ENCODE measurements at regions not wholly inside any gene's neighbourhood (a gene's known extent, or its start where the extent isn't known, plus 50 kb on each side); places are given as distances from the start of the nearest gene placed in this dataset.
"Not testable (repeated sequence)": the region's sequence is repeated elsewhere in the genome, so short reads cannot be mapped to it uniquely, and the experiment has no call there.

DNA sequence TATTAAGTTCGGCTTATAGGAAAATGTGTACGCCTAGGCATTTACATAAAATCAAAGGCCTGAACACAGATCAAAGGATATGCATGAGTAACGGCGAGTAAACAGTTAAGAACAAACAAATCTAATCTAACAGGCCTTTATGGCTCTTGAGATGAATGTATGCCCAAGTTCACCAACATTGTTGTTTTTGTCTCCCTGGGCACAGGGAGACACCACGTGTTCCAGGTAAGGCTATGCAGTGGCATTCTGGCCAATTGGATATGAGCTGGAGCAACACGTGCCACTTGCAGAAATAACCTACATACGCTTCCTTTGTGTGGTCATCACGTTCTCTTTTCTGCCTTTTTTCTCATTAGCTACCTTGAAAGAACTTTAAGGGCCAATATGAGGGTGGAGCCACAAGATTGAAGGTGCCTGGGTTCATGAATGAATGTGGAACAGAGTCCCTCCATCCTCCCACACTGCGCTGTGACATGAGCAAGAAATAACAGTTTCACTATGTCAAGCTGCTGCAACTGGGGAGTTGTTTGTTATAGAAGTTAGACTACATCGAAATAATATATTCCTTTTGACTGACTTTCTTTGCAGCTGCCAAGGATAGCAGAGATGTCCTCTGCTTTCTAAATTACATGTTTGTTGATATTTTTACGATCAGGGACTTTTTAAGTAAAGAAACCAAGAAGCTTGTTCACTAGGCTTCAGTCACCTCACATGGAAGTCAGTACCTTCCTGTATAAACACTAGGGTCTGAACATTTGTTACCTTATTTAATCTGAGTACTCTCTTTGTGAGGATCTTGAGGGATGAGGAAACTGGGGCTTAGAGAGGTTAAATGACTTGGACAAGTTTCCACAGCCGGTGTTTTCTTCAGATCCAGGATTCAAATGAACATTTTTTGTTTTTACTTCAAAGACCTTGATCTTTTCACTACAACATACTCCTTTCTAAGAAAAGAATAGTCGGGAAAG is 427.5 kb upstream of the TBL1XR1 start:
- DNase-seq (ENCODE audit: low read depth): no peak

DNA sequence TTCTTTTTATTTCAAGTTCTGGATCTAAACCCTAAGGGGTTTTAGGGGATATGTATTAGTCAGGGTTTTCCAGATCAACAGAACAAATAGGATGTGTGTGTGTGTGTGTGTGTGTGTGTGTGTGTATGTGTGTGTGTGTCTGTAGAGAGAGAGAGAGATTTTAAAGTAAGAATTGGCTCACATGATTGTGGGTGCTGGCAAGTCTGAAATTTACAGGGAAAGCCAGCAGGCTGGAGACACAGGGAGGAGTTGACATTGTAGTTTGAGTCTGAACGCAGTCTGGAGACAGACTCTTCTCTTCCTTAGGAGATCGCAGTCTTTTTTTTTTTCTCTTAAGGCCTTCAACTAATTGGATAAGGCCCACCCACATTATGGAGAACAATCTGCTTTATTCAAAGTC is 428.8 kb upstream of the TBL1XR1 start:
- DNase-seq (ENCODE audit: low read depth): no peak

DNA sequence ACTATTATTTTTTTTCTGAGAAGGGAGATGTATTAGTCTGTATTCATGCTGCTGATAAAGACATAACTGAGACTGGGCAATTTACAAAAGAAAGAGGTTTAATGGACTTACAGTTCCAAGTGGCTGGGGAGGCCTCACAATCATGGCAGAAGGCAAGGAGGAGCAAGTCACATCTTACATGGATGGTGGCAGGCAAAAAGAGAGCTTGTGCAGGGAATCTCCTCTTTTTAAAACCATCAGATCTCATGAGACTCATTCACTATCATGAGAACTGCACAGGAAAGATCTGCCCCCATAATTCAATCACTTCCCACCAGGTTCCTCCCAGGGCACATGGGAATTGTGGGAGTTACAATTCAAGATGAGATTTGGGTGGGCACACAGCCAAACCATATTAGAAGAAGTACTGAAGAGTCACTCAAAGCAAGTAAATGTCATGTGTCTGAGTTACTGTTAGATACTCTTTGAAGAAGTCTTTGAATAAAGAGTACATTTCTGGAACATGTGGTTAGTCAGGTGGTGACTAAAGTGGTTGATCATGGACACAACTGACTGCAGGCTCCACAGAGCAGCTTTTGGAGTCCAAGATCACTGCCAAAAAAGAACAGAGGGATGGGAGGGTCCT is 430.9 kb upstream of the TBL1XR1 start:
- peak; percentile 44 for DNase-seq (ENCODE audit: low read depth)

DNA sequence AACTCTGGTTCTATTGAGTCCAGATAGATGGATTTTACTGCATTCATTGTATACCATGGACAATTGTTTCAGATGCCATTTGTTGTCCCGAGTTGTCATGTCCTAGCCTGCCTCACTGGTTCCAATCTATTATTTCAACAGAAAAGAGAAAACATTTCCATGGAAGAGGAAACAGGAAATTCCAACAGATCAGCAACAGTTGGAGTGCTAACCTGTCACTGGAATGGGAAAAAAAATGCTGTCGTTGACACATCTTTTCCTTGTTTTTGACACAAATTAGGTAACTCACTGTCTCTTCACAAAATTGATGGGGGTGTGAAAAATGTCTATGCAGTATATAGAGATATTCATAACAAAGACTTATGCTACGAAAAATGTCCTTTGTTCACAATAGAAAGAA is 432.0 kb upstream of the TBL1XR1 start:
- DNase-seq (ENCODE audit: low read depth): no peak

DNA sequence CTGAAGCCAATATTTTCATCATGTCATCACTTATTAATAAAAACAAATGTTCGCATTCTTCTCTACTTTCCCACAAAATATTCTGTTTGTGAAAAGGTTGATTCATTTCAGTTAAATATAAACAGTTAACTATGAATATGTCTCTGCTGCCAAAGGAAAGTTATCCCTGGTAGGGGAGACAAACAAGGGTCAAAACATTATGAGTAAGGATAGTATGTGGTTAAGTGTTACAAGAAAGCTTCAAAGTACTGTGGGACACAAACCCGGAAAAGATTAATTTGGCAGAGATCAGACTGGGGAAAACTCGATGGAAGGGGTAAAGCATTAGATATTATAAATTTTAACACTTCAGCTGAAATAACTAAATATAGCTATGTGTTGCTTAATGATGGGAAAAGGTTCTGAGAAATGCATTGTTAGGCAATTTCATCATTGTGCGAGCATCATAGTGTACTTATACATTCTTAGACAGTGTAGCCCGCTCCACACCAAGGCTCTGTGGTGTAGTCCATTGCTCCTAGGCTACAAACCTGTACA is 436.5 kb upstream of the TBL1XR1 start:
- DNase-seq (ENCODE audit: low read depth): peak; percentile 43

DNA sequence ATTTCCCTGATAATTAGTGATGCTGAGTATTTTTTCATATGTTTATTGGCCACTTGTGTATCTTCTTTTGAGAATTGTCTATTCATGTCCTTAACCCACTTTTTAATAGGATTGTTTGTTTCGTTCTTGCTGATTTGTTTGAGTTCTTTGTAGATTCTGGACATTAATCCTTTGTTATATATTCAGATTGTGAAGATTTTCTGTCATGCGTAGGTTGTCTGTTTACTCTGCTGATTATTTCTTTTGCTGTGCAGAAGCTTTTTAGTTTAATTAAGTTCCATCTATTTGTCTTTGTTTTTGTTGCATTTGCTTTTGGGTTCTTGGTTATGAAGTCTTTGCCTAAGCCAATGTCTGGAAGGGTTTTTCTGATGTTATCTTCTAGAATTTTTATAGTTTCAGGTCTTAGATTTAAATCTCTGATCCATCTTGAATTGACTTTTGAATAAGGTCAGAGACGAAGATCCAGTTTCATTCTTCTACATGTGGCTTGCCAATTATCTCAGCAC is 438.4 kb upstream of the TBL1XR1 start:
- not testable (repeated sequence) for DNase-seq (ENCODE audit: low read depth)

DNA sequence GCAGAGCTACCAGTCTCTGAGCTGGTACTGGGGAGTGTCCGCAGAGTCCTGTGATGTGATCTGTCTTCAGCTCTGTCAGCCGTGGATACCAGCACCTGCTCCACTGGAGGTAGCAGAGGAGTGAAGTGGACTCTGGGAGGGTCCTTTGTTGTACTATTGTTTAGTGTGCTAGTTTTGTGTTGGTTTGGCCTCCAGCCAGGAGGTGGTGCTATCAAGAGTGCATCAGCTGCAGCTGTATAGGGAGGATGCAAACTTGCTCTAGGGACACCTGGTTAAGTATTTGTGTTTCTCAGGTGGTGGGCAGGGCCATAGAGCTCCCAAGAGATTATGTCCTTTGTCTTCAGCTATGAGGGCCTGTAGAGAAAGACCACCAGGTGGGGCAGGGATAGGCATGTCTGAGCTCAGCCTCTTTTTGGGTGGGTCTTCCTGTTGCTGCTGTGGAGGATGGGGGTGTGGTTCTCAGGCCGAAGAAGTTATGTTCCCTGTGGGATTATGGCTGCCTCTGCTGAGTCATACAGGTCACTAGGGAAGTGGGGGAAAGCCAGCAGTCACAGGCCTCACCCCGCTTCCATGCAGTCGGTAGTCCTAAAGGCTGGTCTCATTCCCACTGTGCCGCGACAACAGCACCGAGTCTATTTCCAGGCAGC is 443.2 kb upstream of the TBL1XR1 start:
- DNase-seq (ENCODE audit: low read depth): no peak

DNA sequence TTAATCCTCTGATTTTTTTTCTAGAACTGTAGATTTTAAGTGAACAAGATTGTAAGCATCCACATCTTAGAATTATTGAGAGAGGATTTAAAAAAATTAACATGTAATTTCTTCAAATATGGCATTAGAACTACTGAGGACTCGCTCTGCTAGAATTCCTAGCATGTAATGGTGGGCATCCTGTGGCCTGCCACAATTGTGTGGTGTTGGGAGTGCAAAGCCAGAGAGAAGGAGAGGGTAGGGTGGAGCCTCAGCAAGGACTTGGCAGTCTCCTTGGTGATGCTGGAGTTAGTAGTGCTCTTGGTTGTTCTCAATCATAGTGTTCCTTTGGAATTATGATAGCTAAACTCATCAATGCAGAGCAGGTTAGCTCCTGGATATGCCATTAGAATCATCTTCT is 443.9 kb upstream of the TBL1XR1 start:
- DNase-seq (ENCODE audit: low read depth): no peak

DNA sequence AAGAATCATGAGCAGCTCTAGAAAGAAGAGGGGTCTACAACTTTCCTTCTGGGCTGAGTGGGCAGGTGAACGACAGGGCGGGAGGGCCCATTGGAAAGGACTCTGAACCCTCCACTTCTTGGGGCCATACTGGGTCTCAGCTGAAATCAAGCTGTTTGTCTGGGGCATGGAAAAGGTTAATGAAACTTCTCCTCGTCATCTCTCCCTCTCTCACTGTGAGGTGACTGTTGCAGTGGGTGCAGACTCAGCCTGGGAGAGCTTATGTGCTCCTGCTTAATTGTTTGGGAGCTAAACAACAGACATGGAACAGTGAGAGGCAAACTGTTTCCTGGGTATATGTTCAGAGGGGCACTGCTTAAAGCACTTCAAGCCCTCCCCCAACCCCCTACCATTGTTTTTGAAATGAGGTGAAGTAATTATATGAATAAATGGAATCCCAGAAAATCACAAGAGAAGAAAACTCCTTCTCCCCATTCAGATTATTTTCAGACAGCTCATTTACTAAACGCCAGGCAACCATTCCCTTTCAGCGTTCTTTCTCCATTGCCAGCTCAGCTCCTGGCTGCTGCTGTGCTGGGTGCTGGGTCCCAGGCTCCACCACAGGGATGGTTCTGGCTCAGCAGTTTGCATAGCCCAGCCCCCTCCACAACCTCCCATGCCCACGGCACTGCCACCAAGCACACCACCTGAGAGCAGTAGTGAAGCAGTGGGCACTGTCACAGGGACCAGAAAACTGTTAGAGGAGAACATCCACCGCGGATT is 444.9 kb upstream of the TBL1XR1 start:
- no peak for DNase-seq (ENCODE audit: low read depth)

DNA sequence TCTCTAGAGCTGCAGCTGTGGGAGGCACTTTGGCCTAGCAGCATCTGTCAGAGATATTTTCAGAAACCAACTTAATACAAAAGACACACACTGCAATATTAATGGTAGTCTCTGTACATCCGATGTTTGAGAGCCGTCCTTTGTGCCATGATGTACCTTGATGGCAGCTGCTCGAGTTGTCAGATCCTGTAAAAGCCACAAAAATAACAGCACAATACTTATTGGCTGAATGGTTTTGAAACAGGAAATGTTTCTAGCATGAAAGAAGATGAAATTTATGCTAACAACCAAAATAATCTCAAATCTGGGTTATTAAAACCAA is 445.5 kb upstream of the TBL1XR1 start:
- no peak for DNase-seq (ENCODE audit: low read depth)

DNA sequence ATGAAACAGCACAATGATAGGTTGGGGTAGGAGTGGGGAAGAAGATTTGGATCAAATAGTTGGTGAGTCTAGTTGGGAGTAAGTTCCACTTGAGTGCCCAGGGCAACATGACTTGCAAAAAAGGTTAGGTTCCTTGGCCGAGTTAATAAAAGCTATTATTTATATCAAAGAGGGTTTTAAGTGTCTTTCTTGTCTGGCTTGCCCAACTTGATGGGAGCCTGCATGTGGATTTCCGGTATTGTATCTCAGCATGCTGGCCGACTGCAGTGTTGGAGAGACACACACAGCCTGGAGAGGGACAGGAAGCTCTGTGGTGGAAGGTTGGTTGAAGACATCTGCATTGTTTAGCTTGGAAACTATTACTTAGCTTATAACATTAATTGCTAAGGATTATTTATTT is 449.5 kb upstream of the TBL1XR1 start:
- peak; percentile 39 for DNase-seq (ENCODE audit: low read depth)

DNA sequence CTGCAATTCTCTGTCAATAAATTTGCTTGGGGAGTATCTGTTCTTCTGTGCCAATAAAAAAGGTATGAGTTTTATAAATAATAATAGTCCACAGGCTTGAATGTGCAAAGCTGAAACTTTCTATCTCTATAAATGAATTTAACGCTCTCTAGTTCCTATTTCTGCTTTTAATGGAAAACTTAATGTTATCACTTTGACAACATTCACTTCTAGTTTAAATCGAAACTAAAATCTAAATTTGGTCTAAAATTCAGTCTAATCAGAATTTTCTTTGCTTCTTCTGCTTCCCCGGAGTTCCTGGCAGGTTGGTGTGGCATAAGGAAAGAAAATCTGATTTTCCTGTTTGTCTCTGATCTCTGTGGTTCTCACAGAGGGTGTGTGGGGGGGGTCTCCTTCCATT is 450.1 kb upstream of the TBL1XR1 start:
- DNase-seq (ENCODE audit: low read depth): no peak

DNA sequence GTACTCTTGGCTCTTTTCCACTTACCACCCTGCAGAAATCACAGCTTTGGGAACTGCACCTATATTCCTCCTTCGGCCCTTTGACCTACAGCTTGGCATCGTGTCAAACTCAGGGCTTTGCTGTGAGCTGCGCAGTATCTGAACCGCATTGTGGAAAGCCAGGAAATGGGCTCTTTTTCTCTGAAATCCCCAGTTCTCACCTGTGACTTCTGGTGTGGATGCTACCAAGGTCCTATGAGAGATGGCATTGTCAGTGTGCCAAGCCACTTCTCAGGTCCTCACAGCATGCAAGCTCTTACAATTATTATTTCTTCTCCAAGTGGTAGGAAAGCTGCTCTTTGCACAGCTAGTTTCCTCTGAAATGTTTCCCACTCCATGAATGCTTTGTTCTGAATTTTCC is 450.6 kb upstream of the TBL1XR1 start:
- no peak for DNase-seq (ENCODE audit: low read depth)

DNA sequence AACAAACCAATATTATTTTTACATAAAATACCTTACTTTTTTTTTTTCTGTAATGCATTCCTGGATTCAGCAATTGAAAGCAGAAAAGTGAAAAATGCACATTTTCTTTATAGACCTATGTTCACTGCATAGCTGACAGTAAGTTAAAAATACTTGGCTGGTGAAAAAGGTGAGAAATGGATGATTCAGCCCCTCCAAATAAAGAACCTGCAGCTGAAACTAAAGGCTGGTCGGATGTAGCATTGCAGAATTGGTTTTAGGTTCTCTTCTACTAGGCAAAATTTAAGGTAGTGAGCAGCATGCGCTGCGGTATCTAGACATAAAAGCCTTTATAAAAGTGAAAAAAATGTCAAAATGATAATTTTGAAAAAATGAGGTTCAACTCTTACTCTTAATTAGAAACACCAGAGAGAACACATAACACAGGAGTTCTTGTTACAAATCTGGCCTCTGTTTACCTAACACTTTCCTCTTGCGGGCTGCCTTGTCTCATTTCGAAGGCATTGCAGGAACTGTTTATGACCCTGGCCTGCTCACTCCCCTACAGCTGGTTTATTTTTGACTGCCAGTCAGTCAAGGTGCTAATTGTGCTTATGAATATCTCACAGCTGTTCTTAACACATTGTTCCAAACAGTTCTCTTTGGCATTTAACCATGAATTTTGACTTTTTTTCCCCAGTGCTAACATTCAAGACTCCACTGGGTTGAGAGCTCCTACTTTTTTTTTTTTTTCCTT is 455.4 kb upstream of the TBL1XR1 start:
- DNase-seq (ENCODE audit: low read depth): no peak

DNA sequence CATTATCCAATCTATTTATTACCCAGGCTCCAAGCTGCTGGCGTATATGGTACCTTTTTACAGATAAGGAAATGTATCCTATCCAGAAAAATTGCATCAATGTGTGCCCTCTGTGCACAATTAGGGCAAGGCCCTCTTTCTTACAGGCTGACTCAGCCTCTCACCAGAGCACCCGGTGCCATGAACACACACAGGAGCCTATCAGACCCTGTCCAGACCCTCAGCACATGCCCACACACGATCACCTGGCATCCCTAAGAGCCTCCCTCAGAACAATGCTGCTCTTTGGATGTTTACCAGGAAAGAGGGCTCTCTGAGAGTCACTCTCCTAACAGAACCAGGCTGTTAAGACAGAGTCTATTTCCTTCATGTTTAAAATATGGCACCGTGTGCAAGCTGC is 460.0 kb upstream of the TBL1XR1 start:
- no peak for DNase-seq (ENCODE audit: low read depth)

DNA sequence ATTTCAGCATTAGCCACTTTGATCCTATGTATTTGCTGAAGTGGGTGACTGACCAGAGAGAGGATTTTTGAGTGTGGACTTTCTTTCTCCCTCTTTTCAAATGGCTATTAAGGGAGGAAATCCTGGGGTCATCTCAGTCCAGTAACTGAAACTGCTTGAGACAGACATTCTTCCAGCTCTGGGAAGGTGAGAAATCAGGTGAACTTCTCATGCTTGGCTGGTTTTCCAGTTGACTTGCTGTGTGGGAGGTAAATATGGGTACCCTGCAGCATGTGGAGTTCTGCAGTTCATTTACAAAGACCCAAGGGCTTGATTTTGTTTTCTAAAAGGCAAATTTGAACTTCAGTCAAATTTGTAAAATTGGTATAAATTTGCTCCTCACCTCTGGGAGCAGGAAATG is 461.1 kb upstream of the TBL1XR1 start:
- DNase-seq (ENCODE audit: low read depth): no peak

DNA sequence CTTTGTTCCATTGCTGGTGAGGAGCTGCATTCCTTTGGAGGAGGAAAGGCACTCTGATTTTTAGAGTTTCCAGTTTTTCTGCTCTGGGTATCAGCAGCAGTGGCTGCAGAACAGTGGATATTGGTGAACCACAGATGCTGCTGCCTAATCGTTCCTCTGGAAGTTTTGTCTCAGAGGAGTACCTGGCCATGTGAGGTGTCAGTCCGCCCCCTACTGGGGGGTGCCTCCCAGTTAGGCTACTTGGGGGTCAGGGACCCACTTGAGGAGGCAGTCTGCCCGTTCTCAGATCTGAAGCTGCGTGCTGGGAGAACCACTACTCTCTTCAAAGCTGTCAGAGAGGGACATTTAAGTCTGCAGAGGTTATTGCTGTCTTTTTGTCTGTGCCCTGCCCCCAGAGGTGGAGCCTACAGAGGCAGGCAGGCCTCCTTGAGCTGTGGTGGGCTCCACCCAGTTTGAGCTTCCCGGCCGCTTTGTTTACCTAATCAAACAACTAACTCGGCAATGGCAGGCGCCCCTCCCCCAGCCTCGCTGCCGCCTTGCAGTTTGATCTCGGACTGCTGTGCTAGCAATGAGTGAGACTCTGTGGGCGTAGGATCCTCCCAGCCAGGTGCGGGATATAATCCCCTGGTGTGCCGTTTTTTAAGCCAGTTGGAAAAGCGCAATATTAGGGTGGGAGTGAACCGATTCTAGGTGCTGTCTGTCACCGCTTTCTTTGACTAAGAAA is 467.3 kb upstream of the TBL1XR1 start:
- not testable (repeated sequence) for DNase-seq (ENCODE audit: low read depth)

DNA sequence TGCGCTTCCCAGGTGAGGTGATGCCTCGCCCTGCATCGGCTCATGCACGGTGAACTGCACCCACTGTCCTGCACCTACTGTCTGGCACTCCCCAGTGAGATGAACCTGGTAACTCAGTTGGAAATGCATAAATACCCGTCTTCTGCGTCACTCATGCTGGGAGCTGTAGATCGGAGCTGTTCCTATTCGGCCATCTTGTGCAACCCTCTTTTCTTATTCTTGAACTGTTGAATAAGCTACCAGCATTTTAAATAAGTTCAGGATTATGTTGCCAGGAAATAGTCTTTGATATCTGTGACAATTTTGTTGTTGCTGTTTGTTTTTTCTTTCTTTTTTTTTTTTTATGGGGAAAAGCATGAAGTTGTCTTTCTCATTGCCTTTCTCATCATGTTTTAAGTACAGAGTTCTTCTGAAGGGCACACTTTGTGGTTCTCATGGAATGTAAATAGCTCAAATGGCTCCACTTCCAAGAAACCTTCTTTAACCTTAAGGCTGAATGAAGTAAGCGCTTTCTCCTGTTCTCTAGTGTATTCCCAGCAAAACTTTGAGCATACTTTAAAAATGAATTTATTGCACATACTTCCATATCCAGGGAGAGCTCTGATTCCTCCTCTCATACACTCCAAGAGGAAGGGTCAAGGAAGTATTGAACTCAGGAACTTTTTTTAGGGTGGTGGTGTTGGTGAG is 468.0 kb upstream of the TBL1XR1 start:
- no peak for DNase-seq (ENCODE audit: low read depth)

DNA sequence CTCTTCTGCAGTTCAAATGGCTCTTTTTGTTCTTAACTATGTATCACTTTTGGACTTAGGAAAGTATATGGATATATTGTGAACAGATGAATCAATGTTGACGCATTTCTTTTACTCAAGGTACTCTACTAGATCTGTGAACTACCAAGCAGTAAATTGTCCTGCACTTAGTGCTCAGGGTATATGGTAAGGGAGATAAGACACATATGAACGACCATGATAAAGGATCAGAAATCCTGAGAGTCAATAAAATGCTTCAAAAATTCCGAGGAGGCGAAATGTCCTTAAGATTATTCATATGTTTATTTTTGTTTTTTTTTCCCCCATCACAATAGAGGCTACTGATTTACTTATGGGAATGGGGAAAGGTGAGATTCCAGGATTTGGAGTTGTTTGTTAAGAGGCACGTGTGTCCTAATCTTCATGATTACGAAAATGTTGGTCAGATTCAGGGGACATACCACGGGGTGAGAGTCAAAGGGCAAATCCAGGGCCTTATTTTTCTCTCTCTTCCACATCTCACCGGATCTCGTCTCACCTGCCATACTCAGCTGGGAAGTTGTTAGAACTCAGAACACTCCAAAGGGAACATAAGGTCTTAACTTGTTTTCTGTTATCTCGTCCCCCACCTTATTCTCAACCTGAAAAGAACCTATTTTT is 475.1 kb upstream of the TBL1XR1 start:
- DNase-seq (ENCODE audit: low read depth): no peak

Data from RPMI7951 (cell line).